KOPT-K1 (cell line): ENCODE measurements at regions not wholly inside any gene's neighbourhood (a gene's known extent, or its start where the extent isn't known, plus 50 kb on each side); places are given as distances from the start of the nearest gene placed in this dataset.

Experiments used
- H3K27ac ChIP-seq: fragments of 200-600 bp; sonication (generic); 2 replicates; pipeline ENCODE4 v1.5.1; 2016; ENCODE audit warnings: antibody characterized with exemption, mild to moderate bottlenecking, low read depth, low read length; ENCODE audit not compliant: poor library complexity, severe bottlenecking
- H3K36me3 ChIP-seq: fragments of 200-600 bp; sonication (generic); 2 replicates; pipeline ENCODE4 v1.5.1; 2017; ENCODE audit warnings: antibody characterized with exemption, mild to moderate bottlenecking, low read length, moderate library complexity; ENCODE audit not compliant: insufficient read depth
- H3K9me3 ChIP-seq: fragments of 200-600 bp; sonication (generic); 2 replicates; pipeline ENCODE4 v1.5.1; 2017; ENCODE audit warnings: antibody characterized with exemption, low read length, mild to moderate bottlenecking; ENCODE audit not compliant: insufficient read depth, poor library complexity, severe bottlenecking

- Histone ChIP-seq H3K36me3 (no peaks in the 10 kb centered on the region), H3K9me3 (no peaks in the 10 kb centered on the region), H3K27ac (no peak overlapping the region)
These were observed 376.6 kb upstream of the TBX3 start for GRCh38 chr12:115060477-115061168.

GRCh38 chr12:115057445-115057844 is 373.5 kb upstream of the TBX3 start:
- no peaks in the 10 kb centered on the region for H3K9me3 ChIP-seq

GRCh38 chr12:115051378-115051777 is 367.4 kb upstream of the TBX3 start:
- Histone ChIP-seq H3K27ac (no peak overlapping the region), H3K9me3 (no peaks in the 10 kb centered on the region), H3K36me3 (no peaks in the 10 kb centered on the region)

More at GRCh38 chr12:115057445-115057844, 373.5 kb upstream of the TBX3 start:
- Histone ChIP-seq H3K27ac (no peak overlapping the region), H3K36me3 (no peaks in the 10 kb centered on the region)

- no peak overlapping the region for H3K27ac ChIP-seq
These were observed 365.6 kb upstream of the TBX3 start for GRCh38 chr12:115049614-115050013.

GRCh38 chr12:115046805-115047204 is 362.8 kb upstream of the TBX3 start:
- Histone ChIP-seq H3K36me3 (no peaks in the 10 kb centered on the region), H3K27ac (no peak overlapping the region), H3K9me3 (no peaks in the 10 kb centered on the region)

More at GRCh38 chr12:115049614-115050013, 365.6 kb upstream of the TBX3 start:
- Histone ChIP-seq H3K36me3 (no peaks in the 10 kb centered on the region), H3K9me3 (no peaks in the 10 kb centered on the region)

- Histone ChIP-seq H3K9me3 (no peaks in the 10 kb centered on the region), H3K27ac (no peak overlapping the region), H3K36me3 (no peaks in the 10 kb centered on the region)
These were observed 360.1 kb upstream of the TBX3 start for GRCh38 chr12:115044073-115044472.

- no peaks in the 10 kb centered on the region for H3K36me3 ChIP-seq
- no peaks in the 10 kb centered on the region for H3K9me3 ChIP-seq
- no peak overlapping the region for H3K27ac ChIP-seq
These were observed 359.1 kb upstream of the TBX3 start for GRCh38 chr12:115043079-115043478.

- Histone ChIP-seq H3K27ac (no peak overlapping the region), H3K9me3 (no peaks in the 10 kb centered on the region), H3K36me3 (no peaks in the 10 kb centered on the region)
These were observed 358.4 kb upstream of the TBX3 start for GRCh38 chr12:115042341-115042740.

- Histone ChIP-seq H3K36me3 (no peaks in the 10 kb centered on the region), H3K27ac (no peak overlapping the region), H3K9me3 (no peaks in the 10 kb centered on the region)
These were observed 353.9 kb upstream of the TBX3 start for GRCh38 chr12:115037830-115038229.

- no peaks in the 10 kb centered on the region for H3K9me3 ChIP-seq
- H3K36me3 ChIP-seq, result no peaks in the 10 kb centered on the region
These were observed 351.6 kb upstream of the TBX3 start for GRCh38 chr12:115035535-115036107.

GRCh38 chr12:115032521-115032920 is 348.5 kb upstream of the TBX3 start:
- Histone ChIP-seq H3K36me3 (no peaks in the 10 kb centered on the region), H3K9me3 (no peaks in the 10 kb centered on the region), H3K27ac (no peak overlapping the region)

More at GRCh38 chr12:115035535-115036107, 351.6 kb upstream of the TBX3 start:
- H3K27ac ChIP-seq, result no peak overlapping the region

- H3K27ac ChIP-seq, result no peak overlapping the region
- H3K9me3 ChIP-seq, result no peaks in the 10 kb centered on the region
- H3K36me3 ChIP-seq, result no peaks in the 10 kb centered on the region
These were observed 346.0 kb upstream of the TBX3 start for GRCh38 chr12:115030017-115030416.

GRCh38 chr12:115024531-115024930 is 340.6 kb upstream of the TBX3 start:
- H3K27ac ChIP-seq, result no peak overlapping the region
- no peaks in the 10 kb centered on the region for H3K9me3 ChIP-seq
- H3K36me3 ChIP-seq, result no peaks in the 10 kb centered on the region

- Histone ChIP-seq H3K9me3 (peaks cover 1% of the 10 kb centered on the region), H3K27ac (no peak overlapping the region), H3K36me3 (no peaks in the 10 kb centered on the region)
These were observed 339.6 kb upstream of the TBX3 start for GRCh38 chr12:115023279-115024265.

- Histone ChIP-seq H3K36me3 (no peaks in the 10 kb centered on the region), H3K27ac (no peak overlapping the region), H3K9me3 (peaks cover 5% of the 10 kb centered on the region)
These were observed 336.1 kb upstream of the TBX3 start for GRCh38 chr12:115020091-115020490.
